ENCODE measurements at regions not wholly inside any gene's neighbourhood (a gene's known extent, or its start where the extent isn't known, plus 50 kb on each side); places are given as distances from the start of the nearest gene placed in this dataset.

DNA sequence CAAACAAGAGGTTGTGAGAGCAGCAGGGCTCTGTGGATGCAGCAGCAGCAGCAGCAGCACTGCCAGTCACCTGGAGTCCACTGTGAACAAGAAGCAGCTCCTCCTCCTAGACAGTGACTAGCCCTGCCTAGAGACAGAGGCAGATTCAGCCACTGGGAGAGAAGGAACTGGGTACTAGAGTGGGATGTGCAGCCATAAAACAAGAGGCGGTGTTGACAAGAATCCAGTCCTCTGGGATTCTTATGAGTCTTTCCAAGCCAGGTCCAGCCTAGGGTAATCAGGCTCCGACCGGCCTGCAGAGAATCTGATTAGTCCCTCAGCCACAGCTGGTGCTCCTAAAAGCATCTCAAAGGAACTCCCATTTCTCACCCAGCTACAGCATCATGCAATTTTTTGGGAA, 83.9 kb upstream of the USP47 start:
- H3K27me3 ChIP-seq, result peaks cover 0 to 7% of the 10 kb centered on the region in 2 donors
- TF ChIP-seq, protein P1, sequence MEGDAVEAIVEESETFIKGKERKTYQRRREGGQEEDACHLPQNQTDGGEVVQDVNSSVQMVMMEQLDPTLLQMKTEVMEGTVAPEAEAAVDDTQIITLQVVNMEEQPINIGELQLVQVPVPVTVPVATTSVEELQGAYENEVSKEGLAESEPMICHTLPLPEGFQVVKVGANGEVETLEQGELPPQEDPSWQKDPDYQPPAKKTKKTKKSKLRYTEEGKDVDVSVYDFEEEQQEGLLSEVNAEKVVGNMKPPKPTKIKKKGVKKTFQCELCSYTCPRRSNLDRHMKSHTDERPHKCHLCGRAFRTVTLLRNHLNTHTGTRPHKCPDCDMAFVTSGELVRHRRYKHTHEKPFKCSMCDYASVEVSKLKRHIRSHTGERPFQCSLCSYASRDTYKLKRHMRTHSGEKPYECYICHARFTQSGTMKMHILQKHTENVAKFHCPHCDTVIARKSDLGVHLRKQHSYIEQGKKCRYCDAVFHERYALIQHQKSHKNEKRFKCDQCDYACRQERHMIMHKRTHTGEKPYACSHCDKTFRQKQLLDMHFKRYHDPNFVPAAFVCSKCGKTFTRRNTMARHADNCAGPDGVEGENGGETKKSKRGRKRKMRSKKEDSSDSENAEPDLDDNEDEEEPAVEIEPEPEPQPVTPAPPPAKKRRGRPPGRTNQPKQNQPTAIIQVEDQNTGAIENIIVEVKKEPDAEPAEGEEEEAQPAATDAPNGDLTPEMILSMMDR (IDR thresholded peaks at IDR 0.05), result no peak
- DNase-seq, result no peak
- H3K9me3 ChIP-seq, result no peaks in the 10 kb centered on the region
- no peaks in the 10 kb centered on the region for H3K36me3 ChIP-seq
- H3K4me1 ChIP-seq, result no peaks in the 10 kb centered on the region
- H3K27ac ChIP-seq, result no peak overlapping the region
- intact Hi-C loops (cut with DNase I; ENCODE audit: low total_unique reads), result no loop called here
- H3K4me3 ChIP-seq, result no peak overlapping the region

DNA sequence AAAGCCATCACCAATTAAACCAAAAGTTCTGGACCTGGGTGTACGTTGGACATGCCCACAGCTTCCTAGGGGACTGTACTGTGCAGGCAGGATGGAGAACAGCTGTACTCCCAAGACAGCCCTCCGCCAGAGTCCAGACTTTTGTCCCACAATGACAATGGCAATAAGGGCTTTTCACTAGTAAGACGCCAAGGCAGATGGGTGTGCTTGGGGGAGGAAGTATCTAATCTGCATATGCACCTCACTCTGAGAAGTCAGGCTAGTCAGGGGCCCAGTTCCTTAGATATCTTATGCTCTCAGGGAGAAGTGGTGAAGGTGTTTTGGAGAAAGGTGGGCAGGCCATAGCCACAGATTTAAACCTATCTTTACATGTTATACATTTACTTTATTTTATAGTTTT, 85.1 kb upstream of the USP47 start:
- intact Hi-C loops (cut with DNase I; ENCODE audit: low total_unique reads), result no loop called here
- H3K27me3 ChIP-seq, result peaks cover 0 to 7% of the 10 kb centered on the region in 2 donors
- no peak overlapping the region for H3K4me3 ChIP-seq
- no peak for DNase-seq
- H3K27ac ChIP-seq, result no peak overlapping the region
- no peaks in the 10 kb centered on the region for H3K36me3 ChIP-seq
- no peaks in the 10 kb centered on the region for H3K4me1 ChIP-seq
- H3K9me3 ChIP-seq, result no peaks in the 10 kb centered on the region
- TF ChIP-seq, protein P1 (IDR thresholded peaks at IDR 0.05), result no peak

DNA sequence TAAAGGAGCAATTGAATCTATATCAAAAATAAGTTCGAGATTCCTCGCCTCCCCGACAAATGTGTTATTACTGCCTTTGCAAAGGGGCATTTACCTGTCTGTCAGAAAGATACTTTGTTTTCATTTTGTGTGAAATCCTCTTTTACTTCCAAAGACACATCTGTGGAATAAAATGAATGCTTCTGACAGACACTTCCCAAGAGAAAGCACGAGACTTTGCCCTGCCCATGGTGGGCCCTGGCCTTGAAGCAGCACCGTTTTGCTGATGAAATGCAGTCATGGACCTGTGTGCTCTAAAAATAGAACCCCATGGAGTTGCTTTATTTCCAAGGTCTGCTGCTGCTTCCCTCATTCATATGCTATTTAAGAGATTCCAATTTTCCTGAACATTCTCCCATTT, 85.9 kb upstream of the USP47 start:
- Histone ChIP-seq H3K4me3 (no peak overlapping the region), H3K27ac (no peak overlapping the region), H3K9me3 (no peaks in the 10 kb centered on the region), H3K36me3 (no peaks in the 10 kb centered on the region), H3K4me1 (no peaks in the 10 kb centered on the region), H3K27me3 (peaks cover 0 to 7% of the 10 kb centered on the region in 2 donors)
- TF ChIP-seq, protein P1 (IDR thresholded peaks at IDR 0.05), result no peak
- DNase-seq, result no peak
- intact Hi-C loops (cut with DNase I; ENCODE audit: low total_unique reads), result no loop called here

DNA sequence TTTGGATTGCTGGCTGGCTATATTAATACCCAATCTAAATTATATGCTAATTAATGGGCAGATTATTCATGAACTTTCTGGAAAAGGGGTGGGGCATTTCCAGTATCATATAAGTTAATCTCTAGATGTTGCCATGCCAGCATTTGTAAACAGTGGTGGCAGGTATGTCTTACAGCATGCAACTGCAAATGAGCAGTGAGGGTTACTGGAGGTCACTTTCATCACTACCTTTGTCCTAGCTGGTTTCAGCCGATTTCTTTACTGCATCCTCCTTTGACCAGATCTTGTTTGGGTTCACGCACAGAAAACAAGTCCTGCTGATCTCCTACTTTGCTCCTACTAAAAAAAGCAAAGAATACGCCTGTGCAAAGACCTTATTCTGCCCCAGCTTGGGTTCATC, 89.1 kb upstream of the USP47 start:
- Histone ChIP-seq H3K27ac (no peak overlapping the region), H3K4me3 (no peak overlapping the region), H3K36me3 (no peaks in the 10 kb centered on the region), H3K27me3 (no peaks in the 10 kb centered on the region), H3K4me1 (no peaks in the 10 kb centered on the region), H3K9me3 (no peaks in the 10 kb centered on the region)
- intact Hi-C loops (cut with DNase I; ENCODE audit: low total_unique reads), result no loop called here
- TF ChIP-seq, protein P1 (IDR thresholded peaks at IDR 0.05), result no peak
- no peak for DNase-seq

DNA sequence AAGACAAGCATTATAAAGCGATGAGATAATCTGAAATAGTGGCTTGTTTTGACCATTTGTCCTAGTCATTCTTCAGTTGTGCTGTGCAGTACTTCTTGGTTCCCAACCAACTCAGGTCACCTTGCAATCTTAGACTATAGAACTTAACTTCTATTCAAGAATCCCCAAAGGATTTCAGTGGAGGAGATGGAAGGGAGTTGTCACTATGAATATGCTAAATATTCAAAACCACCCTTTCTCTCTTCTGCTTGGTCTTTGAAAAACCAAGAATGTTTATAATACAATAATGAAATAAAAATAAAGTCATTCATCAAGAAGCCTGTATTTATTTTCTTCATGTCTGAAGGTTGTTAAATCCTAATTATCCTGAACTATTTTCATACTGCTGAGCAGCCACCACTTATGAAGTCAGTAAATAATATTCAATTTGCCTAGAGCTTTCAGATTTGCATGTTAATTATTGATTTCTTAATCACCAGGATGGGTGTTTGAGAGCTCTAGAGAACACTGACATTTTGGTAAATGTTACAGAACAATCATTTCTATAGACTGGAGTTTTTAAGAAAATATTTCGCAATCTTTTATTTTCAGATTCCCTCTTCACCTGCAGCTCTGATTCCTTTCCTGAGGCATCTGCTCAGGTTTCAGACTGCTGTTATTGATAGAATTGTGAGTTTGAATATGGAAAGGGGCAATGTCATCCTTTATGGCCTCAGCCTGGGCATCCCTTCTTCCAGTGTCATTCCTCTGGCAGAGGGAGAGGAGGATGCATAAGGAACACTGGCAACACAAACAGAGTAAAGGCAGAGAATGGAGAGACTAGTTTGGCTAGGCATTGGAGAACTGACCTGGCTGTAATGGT, 91.5 kb upstream of the USP47 start:
- Histone ChIP-seq H3K36me3 (no peaks in the 10 kb centered on the region), H3K9me3 (no peaks in the 10 kb centered on the region), H3K27me3 (no peaks in the 10 kb centered on the region), H3K27ac (no peak overlapping the region), H3K4me1 (no peaks in the 10 kb centered on the region), H3K4me3 (no peak overlapping the region)
- no peak for DNase-seq
- intact Hi-C loops (cut with DNase I; ENCODE audit: low total_unique reads), result no loop called here
- TF ChIP-seq, protein P1 (IDR thresholded peaks at IDR 0.05), result no peak
